ENCODE measurements at regions not wholly inside any gene's neighbourhood (a gene's known extent, or its start where the extent isn't known, plus 50 kb on each side); places are given as distances from the start of the nearest gene placed in this dataset.

GRCh38 chr1:90509225-90510048 lies 207.7 kb downstream of the BARHL2 start:
- no peak overlapping the region for H3K27ac ChIP-seq
- TF ChIP-seq, protein P1, sequence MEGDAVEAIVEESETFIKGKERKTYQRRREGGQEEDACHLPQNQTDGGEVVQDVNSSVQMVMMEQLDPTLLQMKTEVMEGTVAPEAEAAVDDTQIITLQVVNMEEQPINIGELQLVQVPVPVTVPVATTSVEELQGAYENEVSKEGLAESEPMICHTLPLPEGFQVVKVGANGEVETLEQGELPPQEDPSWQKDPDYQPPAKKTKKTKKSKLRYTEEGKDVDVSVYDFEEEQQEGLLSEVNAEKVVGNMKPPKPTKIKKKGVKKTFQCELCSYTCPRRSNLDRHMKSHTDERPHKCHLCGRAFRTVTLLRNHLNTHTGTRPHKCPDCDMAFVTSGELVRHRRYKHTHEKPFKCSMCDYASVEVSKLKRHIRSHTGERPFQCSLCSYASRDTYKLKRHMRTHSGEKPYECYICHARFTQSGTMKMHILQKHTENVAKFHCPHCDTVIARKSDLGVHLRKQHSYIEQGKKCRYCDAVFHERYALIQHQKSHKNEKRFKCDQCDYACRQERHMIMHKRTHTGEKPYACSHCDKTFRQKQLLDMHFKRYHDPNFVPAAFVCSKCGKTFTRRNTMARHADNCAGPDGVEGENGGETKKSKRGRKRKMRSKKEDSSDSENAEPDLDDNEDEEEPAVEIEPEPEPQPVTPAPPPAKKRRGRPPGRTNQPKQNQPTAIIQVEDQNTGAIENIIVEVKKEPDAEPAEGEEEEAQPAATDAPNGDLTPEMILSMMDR (conservative IDR thresholded peaks at IDR 0.05) = no peak

GRCh38 chr1:90508376-90509167 lies 208.5 kb downstream of the BARHL2 start:
- no peak overlapping the region for H3K27ac ChIP-seq
- TF ChIP-seq, protein P1 (conservative IDR thresholded peaks at IDR 0.05) = no peak

DNA sequence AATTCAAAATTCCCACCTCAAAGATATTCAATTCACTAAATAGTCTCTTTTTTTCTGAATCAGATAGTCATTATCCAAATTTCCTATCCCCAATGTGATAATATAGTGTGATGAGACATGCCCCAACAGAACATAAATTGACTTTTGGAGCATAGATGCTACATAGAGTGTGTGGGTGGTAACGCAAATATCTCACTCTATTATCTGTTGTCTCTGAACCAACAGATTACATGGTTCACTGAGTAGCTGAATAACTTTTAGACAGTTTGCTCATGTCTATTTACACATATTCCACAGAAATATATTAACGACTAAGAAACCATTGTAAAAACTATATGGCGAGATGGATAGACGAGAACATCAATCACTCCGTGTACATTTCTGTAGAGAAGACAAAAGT lies 209.9 kb downstream of the BARHL2 start:
- TF ChIP-seq, protein P1 (conservative IDR thresholded peaks at IDR 0.05) = no peak

GRCh38 chr1:90505806-90506205 lies 211.3 kb downstream of the BARHL2 start:
- TF ChIP-seq, protein P1 (conservative IDR thresholded peaks at IDR 0.05) = no peak
- H3K27ac ChIP-seq = no peak overlapping the region

More for the DNA sequence above, 209.9 kb downstream of the BARHL2 start:
- H3K27ac ChIP-seq = no peak overlapping the region

DNA sequence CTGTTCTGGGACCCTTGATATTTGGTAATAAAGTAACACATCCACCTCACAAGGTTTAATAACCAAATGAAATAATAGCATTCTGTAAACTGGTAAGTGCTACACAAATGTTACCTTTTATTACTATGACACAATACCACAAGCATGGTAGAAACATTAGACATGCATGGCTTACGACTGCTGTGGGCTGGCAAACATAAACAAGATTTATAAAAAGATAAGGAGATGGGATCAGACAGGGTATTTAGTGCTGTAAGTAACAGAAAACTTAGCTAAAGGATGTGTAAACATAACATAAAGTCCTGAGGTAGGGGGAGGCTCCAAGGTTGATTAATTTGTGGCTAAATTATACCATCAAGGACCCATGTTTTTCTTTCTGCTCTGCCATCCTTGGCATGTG lies 212.6 kb downstream of the BARHL2 start:
- TF ChIP-seq, protein P1 (conservative IDR thresholded peaks at IDR 0.05) = no peak
- H3K27ac ChIP-seq = no peak overlapping the region

GRCh38 chr1:90502696-90503095 lies 214.4 kb downstream of the BARHL2 start:
- no peak overlapping the region for H3K27ac ChIP-seq
- TF ChIP-seq, protein P1 (conservative IDR thresholded peaks at IDR 0.05) = no peak

DNA sequence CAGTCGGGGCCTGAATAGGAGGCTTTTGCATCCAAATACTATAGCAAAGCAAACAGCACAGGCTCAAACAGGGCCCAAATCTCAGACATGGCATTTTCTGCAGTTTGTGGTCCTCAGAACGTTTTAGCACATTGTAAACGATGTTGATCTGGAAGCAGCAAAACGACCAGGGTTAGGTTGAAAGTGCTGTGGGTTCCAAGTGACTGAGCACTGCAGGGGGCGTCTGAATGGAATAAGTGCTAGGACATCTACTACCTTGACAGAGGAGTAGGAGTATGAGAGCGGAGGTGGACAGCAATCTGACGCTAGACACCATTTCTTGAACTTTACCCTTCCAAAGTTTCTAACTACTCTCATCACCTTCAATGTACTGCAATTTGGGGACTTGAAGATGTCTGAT lies 214.9 kb downstream of the BARHL2 start:
- H3K27ac ChIP-seq = no peak overlapping the region
- TF ChIP-seq, protein P1 (conservative IDR thresholded peaks at IDR 0.05) = no peak

Measured in VCaP (cell line).